ELR (cell line): ENCODE measurements at regions not wholly inside any gene's neighbourhood (a gene's known extent, or its start where the extent isn't known, plus 50 kb on each side); places are given as distances from the start of the nearest gene placed in this dataset.

Experiments used
- DNase-seq: peaks from one replicate; pipeline ENCODE4 v3.0.0-alpha.2; 2015; ENCODE audit warnings: low read depth

- peak; percentile 70 for DNase-seq
Measured at GRCh38 chr17:77321649-77322513, 181.1 kb downstream of the SEC14L1 start.

- peak; percentile 100 for DNase-seq
Measured at GRCh38 chr17:77322514-77323412, 182.0 kb downstream of the SEC14L1 start.

- peak; percentile 78 for DNase-seq
Measured at GRCh38 chr17:77323413-77324171, 182.8 kb downstream of the SEC14L1 start.

- no peak for DNase-seq
Measured at GRCh38 chr17:77324227-77324626, 183.5 kb downstream of the SEC14L1 start.

GRCh38 chr17:77325577-77326075, 184.9 kb downstream of the SEC14L1 start:
- peak; percentile 47 for DNase-seq

GRCh38 chr17:77326076-77326591, 185.4 kb downstream of the SEC14L1 start:
- no peak for DNase-seq

- DNase-seq = no peak
Measured at GRCh38 chr17:77326636-77327035, 185.9 kb downstream of the SEC14L1 start.

GRCh38 chr17:77327181-77327565, 186.4 kb downstream of the SEC14L1 start:
- DNase-seq = no peak

- DNase-seq = no peak
Measured at GRCh38 chr17:77327566-77328464, 187.0 kb downstream of the SEC14L1 start.

- DNase-seq = no peak
Measured at GRCh38 chr17:77328823-77329740, 188.3 kb downstream of the SEC14L1 start.

GRCh38 chr17:77329741-77330531, 189.2 kb downstream of the SEC14L1 start:
- no peak for DNase-seq

GRCh38 chr17:77330602-77331081, 189.9 kb downstream of the SEC14L1 start:
- no peak for DNase-seq

GRCh38 chr17:77331301-77331864, 190.6 kb downstream of the SEC14L1 start:
- peak; percentile 98 for DNase-seq

GRCh38 chr17:77332034-77332971, 191.5 kb downstream of the SEC14L1 start:
- DNase-seq = no peak

GRCh38 chr17:77332981-77333685, 192.4 kb downstream of the SEC14L1 start:
- peak; percentile 97 for DNase-seq

- no peak for DNase-seq
Measured at GRCh38 chr17:77337150-77337549, 196.4 kb downstream of the SEC14L1 start.
